ENCODE measurements at regions not wholly inside any gene's neighbourhood (a gene's known extent, or its start where the extent isn't known, plus 50 kb on each side); places are given as distances from the start of the nearest gene placed in this dataset.

GRCh38 chr3:22334996-22335395 lies 584.0 kb upstream of the ZNF385D start:
- no peak for DNase-seq

DNA sequence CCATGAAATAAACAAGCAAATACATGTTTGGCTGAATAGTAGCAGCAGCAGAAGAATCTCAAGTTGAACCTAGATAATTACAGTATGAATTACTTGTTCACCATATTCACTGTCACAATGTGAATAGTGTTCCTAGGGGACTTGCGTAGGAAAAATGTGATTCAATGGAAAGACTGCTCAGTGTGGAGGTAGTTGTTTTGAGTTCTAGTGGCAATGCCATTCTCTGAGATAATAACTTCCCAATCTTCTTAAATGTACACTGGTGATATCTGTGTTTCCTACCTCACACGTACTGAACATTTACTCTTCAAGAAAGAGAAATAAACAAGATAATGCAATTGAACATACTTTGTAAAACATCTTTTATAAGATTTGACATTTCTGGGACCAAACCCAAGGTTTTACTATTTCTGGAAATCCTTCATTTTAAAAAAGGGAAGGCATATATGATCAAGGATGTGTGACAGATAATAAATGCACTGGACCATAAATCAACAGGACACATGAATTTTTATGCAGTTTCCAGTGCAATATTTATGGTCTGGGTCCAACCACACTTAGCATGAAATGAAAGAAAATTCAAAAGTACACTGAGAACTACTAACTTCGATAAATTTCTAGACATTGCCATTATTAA lies 598.3 kb upstream of the ZNF385D start:
- DNase-seq = no peak

- no peak for DNase-seq
Measured at GRCh38 chr3:22351806-22352205, 600.8 kb upstream of the ZNF385D start.

- no peak for DNase-seq
Measured at GRCh38 chr3:22353126-22353525, 602.1 kb upstream of the ZNF385D start.

- no peak for DNase-seq
Measured at GRCh38 chr3:22358334-22358733, 607.3 kb upstream of the ZNF385D start.

DNA sequence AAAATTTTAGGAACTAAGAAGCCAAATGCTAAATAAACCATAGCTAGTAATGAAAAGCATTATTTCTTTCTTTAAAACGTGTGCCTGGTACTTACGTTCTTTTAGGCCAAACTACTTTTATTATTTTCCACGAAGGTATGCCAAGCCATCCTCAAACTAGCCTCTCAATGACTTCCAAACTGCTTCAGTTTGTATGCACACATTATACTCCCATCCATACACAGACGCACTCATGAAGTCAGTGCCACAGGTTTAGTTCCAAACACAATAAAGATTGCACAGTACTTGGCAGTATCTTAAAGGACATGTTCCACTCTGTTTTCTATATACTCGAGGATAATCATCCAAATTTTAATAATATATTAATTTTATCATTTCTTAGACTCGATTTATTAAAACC lies 609.2 kb upstream of the ZNF385D start:
- DNase-seq = no peak

GRCh38 chr3:22360970-22361369 lies 610.0 kb upstream of the ZNF385D start:
- no peak for DNase-seq

DNA sequence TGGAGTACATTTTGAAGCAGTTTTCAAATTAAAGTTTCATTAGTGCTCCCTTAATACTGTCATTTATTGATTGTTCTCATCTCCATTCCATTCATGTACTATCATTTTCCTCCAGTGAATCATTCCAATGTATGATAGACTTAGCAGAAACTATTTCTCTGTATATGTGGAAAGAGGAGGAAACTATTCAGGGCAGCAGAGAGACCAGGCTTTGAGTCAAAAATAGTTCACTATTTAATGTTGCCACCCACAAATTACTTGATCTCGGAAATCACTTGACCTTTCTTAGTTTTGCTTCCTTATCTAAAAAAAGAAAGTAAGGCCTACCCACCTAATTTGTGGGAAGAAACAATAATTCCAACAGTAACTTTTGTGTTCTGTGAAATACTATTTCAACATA lies 610.5 kb upstream of the ZNF385D start:
- no peak for DNase-seq

DNA sequence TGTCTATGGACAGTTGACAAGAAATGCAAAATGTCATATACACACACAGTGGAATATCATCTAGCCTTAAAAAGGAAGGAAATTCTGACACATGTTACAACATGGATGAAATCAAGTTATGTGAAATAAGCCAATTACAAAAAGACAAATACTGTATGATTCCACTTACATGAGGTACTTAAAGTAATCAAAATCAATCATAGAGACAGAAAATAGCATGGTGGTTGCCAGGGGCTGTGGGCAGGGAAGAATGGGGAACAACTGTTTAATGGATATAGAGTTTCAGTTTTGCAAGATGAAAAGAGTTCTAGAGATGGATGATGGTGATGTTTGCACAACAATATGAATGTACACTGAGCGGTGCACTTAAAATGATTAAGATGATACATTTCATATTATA lies 613.8 kb upstream of the ZNF385D start:
- no peak for DNase-seq

DNA sequence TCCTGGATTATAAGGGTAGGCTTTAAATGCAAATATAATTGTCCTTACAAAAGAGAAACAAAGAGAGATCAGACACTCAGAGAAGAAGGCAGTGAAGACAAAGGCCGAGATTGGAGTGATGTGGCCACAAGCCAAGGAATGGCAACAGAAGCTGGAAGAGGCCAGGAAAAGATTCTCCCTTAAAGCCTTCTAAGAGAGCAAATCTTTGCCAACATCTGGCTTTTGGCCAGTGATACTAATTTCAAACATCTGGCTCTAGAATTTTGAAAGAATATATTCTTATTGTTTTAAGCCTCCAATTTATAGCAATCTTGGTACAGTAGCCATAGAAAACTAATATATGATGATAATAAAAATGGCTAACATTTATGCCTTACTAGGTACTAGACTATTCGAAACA lies 615.8 kb upstream of the ZNF385D start:
- DNase-seq = no peak

- DNase-seq = no peak
Measured at GRCh38 chr3:22371036-22371435, 620.0 kb upstream of the ZNF385D start.

DNA sequence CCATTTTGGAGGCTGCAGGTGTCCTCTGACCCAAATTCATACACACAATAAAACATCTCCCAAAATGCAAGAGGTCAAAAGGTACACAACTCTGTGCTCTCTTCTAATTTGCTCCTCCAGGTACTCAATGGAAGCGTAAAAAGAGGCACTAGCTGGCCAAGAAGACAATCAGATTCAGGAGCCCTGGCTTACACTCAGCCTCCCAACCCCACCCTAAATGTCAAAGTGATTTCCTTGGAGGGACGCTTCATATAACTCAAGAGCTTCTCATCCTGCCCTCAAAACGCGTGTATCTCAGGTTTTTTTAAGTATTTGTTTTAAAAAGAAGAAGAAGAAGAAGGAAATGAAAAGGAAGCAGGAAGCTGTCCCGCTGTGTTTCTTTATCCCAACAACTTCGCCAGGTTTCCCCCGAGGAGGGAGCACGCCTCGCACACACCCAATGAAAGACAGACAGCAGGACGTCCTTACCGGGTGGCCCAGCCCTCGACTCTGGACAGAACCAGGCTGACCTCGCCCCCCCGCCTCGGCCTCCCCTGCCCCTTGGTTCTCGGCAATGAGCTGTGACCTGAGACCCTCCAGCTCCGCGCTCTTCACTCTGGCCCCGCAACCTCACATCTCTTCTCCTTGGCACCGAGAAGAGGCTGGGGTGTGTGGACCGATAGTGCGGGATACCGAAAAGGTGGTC lies 620.7 kb upstream of the ZNF385D start:
- no peak for DNase-seq

GRCh38 chr3:22372292-22373062 lies 621.5 kb upstream of the ZNF385D start:
- DNase-seq = no peak

DNA sequence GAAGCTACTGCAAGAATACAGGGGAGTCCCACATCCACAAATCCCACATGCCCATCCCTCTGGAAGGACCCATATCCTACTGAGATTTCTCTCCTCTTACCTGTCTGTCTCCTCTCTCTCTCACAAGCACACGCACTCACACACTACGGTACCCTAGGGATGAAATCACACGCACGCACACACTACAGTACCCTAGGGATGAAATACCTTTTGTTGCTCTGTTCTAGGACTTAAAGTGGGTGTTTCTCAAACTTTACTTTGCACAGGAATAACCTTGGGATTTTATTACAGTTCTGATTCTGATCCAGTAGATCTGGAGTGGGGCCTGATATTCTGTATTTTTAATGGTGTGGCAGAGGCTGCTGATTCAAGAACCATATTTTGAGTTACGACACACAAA lies 622.2 kb upstream of the ZNF385D start:
- DNase-seq = no peak

DNA sequence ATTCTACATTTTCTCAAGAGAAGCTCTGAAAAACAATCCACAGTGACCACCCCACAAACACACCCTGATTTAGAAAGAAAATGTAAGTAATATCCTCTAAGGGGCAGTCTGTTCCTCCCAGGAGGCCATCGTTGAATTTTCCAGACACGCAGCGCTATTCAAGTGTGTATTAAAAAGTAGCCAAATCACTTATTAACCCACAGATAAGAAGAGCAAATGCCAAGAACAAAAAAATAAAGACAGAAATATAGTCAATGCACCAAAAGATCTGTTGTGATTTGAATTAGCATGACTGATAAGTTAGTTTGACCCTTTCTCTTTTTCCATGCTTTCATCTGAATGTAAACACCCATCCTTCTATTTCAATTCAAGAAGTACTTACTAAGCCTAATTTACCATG lies 622.8 kb upstream of the ZNF385D start:
- no peak for DNase-seq

GRCh38 chr3:22377421-22377820 lies 626.4 kb upstream of the ZNF385D start:
- no peak for DNase-seq

DNA sequence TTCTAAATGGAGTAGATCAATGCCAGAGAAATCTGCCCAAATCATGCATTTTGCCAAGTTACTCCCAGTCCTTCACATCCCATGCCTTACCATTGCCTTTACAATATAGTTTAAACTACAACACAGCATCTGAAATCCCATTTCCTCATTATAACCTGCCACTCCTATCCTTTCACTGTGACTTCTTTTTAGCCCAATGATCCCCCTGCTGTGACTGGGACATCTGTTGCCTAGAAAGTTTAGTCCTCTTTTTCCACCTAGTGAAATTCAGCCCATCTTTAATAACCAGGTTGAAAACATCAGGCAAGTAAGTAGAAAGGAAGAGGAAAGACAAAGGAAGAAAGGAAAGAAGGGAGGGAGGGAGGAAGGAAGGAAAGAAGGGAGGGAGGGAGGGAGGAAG lies 627.9 kb upstream of the ZNF385D start:
- DNase-seq = no peak

DNA sequence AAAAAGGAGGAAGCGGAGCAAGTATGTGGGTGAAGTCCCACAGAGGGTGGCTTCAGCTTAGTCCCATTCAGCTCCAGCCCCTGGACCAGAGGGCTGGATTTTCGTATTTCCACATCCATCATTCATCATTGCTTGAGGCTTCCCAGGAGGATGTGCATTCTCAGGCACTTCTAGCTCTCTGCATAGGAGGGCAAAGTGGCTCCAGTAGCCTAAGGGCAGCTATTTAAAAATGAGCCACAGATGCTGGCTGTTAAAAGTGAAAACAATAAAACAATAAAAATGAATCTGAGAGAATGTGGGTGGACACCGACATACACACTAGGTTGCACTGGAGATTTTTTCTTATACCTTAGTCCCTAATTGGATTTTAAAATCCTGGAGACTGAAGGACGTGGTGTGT lies 629.2 kb upstream of the ZNF385D start:
- DNase-seq = no peak

DNA sequence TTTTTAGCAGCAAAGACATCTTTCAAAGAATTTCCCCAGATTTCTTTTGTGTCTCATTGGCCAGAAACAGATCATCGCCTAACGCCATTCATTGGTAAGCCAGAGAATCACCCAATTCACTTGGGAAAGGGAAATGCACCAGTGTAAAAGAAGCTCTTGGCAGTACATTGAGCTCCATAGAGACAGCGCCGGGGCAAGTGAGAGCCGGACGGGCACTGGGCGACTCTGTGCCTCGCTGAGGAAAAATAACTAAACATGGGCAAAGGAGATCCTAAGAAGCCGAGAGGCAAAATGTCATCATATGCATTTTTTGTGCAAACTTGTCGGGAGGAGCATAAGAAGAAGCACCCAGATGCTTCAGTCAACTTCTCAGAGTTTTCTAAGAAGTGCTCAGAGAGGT lies 630.6 kb upstream of the ZNF385D start:
- peak; percentile 21 for DNase-seq

DNA sequence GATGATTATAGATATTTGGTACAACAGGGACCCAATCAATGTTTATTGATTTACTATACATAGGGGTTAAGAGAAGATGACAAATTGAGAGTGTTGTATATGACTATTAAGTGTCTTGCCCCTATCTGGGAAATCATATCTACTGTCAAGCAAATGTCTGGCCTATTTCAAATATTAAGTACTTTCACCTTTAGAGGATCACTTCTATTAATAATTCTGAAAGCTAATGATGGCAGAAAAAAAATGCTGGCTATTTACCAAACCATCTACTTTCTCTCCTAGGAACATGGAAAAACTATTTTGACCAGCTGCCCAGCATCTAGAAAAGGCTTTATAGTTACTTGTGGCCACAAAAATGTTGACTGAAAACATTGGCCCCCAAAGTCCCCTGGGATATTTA lies 632.3 kb upstream of the ZNF385D start:
- DNase-seq = no peak

DNA sequence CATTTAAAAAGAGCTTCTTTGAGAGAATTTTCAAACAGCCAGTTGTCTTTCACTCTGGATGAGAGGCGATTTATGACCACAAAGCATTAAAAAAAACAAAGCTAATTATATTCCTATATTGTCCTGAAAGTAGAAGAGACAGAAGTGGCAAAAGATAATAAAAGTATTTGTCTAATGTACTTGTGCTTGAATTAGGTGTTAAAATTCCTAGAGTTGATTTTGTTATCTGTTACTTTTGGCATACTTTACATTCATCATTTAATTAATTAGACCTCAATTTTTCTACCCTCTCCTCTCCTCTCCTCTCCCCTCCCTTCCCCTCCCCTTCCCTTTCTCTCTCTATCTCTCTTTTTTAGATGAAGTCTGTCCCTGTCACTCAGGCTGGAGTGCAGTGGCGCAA lies 635.1 kb upstream of the ZNF385D start:
- no peak for DNase-seq

DNA sequence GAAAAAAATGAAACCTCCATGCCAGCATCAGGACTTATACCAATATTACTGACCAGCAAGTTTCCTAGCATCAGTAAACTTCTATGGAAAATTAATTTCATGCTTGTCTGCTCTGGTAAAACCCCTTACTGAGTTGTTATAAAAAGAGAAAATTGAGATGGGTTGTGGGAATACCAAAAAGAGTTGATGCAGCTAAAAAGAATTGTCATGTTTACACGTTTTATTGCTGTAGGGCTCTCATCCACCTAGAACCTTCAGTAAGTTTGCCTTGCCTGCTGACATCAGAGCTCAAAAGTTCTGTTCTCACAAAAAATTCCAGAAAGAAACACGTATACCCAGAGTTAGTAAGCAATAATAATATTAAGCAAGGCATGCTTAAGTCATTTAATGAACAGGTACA lies 641.3 kb upstream of the ZNF385D start:
- no peak for DNase-seq

DNA sequence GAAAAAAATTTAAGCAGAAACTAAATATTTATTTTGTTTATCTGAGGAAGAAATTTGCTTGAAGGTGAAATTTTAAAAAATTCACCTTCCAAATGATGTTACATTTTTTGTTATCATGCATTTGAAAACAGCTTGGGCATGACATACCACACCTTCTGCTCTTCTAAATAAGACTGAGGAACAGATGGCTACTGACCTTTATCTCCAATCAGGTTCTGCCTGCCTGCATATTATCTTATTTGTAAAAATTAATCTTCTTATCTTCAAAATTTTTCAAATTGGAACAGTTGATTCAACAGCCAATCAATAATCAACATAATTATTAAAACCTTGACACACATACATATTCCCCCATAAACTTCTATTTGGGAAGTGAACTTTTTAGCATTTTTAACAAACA lies 641.8 kb upstream of the ZNF385D start:
- DNase-seq = no peak

- no peak for DNase-seq
Measured at GRCh38 chr3:22399566-22399965, 648.6 kb upstream of the ZNF385D start.

Measured in activated naive CD4-positive, alpha-beta T cell treated with Interleukin-2 at 50 U/mL for 16 hours (primary cell).